Muscle of back (tissue), 3 donors: ENCODE measurements at regions not wholly inside any gene's neighbourhood (a gene's known extent, or its start where the extent isn't known, plus 50 kb on each side); places are given as distances from the start of the nearest gene placed in this dataset.
A peak's percentile ranks its signal among the peaks of the same experiment; 100 is the strongest.
"Not testable (repeated sequence)": the region's sequence is repeated elsewhere in the genome, so short reads cannot be mapped to it uniquely, and the experiment has no call there.

Experiments used
- DNase-seq, 3 donors: peaks; one replicate each; pipeline versions ENCODE4 v3.0.0 to v3.0.0-alpha.2; 2013

DNA sequence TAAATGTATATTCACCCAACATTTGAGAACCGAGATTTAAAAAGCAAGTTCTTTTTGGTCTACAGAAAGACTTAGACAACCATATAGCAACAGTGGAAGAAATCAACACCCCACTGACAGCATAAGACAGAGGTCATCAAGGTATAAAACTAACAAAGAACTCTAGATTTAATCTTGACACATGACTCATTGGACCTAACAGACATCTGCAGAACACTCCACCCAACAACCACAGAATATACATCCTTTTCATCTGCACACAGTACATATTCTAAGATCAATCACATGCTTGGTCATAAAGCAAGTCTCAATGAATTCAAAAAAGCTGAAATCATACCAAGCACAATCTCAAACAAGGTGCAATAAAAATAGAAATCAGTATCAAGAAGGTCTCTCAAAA is 65.8 kb downstream of the SPIN4 start:
- no peak for DNase-seq

DNA sequence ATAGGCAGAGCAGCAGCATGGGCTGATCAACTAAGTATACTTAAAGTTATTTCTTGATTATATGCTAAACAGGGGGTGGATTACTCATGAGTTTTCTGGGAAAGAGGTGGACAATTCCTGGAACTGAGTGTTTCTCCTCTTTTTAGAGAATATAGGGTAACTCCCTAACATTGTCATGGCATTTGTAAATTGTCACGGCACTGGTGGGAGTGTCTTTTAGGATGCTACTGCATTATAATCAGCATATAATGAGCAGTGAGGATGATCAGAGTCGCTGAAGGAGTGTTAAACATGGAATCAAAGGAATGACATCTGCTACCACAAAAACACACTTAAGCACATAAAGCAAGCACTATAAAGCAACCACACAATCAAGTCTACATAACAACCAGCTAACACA is 66.5 kb downstream of the SPIN4 start:
- no peak for DNase-seq

DNA sequence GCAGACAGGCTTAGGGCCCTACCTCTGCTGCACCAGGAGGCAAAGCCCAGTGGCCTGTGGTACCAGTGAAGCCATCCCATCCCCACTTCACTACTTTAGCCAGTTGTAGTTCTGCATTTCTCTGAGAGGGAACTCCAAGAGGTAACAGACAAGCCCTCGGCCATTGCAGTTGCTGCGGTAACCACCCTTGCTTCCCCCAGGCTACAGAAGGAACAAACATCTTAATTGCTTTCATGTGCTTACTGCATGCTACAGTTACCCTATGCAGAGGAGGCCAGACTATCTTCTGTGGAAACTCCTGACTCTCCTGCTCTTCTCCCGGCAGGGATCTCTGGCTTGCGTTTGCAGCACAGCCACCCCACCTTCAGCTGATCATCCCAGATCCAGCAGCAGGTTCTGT is 67.8 kb downstream of the SPIN4 start:
- DNase-seq: peak in 1 of 3 donors; percentile 5

DNA sequence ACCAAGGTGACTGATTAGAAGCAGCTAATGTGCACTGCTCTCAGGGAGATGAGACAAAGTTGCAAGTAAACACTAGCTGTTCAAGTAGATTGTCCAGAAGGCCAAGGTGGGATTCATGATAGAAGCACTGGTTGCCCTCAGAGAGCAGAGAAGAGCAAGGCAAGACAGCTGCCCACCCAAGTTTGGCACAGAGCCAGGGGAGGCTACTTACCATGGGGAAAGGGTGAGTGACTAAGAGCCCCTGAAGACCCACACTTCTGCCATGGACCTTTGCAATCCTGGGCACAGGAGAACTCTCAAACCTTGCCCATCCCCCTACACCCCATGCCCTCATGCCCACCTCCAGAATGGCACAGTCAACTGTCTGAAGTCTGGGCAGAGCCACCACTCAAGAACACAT is 68.3 kb downstream of the SPIN4 start:
- no peak for DNase-seq

DNA sequence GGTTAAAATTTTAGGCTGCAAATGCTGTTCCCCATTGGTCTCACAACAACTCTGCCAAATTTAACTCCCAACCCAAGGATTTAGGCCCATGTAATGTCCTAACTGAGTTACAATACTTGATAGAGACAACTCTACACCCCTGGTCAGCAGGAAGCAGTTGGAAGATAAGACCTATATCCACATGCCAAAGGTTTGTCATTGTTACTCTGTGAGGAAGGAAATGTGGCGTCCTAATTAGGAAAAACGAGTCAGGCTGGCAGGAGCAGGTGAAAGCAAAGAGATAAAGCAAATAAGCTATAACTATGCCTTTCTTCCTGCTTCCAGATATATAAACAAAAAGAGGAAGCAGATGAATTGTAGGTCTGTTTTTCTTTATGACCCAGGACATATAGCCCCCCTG is 69.1 kb downstream of the SPIN4 start:
- peak in 1 of 3 donors; percentile 31 for DNase-seq

DNA sequence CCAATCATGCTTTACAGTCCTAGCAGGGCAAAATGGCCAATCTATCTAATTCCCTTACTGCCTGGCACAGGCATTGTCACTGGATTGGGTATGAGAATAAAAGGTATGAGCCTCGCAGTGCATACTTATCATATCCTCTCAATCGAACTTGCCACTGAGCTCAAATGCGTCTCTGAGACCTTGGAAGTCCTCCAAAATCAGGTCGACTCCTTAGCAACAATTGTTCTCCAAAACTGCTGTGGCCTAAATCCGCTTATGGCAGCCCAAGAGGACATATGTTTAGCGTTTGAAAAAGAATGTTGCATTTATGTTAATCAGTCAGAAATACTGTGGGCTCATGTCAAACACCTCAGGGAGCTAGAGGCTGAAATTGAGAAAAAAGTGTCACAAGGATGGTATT is 69.7 kb downstream of the SPIN4 start:
- peak in 1 of 3 donors; percentile 18 for DNase-seq

DNA sequence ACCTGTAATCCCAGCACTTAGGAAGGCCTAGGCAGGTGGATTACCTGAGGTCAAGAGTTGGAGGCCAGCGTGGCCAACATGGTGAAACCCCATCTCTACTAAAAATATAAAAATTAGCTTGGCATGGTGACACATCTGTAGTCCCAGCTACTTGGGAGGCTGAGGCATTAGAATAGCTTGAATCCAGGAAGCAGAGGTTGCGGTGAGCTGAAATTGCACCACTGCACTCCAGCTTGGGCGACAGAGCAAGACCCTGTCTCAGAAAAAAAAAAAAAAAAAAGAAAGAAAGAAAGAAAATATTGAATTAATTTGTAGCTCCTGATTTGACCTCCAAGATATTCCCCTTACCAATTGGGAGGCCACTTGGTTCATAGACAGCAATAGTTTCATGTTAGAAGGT is 73.7 kb downstream of the SPIN4 start:
- not testable (repeated sequence) for DNase-seq

DNA sequence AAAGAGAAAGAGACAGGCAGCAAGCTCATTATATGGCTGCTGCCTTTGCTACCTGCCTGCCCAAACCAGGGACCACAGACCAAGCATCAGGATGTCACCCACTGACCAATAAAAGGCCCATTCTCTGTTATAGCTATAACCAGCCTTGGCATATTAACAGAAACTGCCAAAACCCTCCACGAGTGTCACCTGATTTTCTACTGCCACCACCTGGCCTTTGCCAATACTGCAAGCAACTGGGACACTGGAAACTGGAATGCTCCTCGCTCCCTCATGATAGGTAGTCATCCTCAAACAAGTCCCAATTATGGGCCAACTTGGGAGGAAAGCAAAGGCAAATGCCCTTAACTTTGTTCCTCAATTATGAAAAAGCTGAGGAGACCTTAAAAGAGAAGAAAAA is 76.0 kb downstream of the SPIN4 start:
- DNase-seq: no peak

DNA sequence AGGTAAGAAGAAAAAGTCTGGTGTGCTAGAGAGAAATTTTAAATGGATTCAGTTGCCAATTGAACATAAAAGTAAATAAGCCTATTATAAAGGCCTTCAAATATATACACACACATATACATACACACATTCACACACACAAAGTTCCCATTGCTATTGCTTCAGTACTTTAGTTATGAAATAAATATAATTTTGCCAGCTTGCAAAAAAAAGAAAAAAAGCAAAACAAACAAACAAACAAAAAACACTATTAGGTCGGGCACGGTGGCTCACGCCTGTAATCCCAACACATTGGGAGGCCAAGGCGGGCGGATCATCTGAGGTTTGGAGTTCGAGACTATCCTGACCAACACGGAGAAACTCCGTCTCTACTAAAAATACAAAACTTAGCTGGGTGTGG is 80.3 kb downstream of the SPIN4 start:
- no peak for DNase-seq

DNA sequence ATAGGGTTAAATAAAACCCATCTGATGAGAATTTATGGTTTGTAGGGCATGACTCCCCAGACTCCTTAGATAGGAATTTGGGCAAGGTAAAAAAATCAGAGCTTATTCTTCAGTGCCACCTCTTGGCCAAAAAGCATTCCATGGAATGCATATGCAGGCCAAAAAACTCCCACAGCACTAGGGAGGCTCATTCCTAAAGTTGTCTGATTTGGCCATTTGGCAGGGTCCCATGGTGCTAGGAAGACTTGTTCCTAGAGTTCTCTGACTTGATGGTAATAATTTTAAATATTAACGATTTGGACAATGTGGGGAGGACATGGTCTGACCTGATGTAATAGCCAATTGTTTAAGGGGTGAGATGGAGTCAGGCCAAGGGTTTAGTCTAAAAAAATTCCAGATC is 93.0 kb downstream of the SPIN4 start:
- no peak for DNase-seq

DNA sequence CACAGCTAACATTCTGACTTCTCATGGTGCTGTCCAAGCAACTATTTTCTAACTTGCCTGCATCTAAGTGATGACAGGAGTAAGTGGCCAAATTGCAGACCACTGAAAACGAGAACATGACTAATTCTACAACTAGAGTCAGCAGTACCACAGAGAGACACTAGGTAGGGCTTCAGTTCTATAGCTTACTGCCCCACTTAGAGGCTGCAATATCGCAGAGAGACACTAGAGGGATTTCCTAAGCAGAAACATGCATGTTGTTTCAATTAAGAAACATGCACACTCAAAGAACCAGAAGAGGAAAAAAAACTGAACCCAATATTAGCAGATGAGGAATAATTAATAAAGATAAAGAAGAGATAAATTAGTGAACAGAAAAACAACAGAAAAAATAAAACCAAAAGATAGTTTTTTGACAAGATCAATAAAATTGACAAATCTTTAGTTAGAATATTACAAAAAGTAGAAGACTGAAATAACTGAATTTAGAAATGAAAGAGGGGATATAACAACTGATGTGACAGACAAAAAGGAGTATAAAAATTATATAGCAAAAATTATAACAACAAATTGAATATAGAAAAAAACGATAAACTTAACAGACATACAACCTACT is 100.8 kb downstream of the SPIN4 start:
- peak; percentile 54 to 75 (median 75) for DNase-seq

DNA sequence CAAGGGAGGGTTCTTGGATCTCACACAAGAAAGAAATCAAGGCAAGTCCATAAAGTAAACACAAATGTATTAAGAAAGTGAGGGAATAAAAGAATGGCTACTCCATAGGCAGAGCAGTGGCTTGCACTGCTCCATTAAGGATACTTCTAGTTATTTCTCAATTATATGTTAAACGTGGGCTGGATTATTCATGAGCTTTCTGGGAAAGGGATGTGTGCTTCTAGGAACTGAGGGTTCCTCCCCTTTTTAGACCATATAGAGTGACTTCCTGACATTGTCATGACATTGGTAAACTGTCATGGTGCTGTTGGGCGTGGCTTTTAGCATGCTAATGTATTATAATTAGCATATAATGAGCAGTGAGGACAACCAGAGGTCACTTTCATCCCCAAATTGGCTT is 108.4 kb downstream of the SPIN4 start:
- not testable (repeated sequence) for DNase-seq

DNA sequence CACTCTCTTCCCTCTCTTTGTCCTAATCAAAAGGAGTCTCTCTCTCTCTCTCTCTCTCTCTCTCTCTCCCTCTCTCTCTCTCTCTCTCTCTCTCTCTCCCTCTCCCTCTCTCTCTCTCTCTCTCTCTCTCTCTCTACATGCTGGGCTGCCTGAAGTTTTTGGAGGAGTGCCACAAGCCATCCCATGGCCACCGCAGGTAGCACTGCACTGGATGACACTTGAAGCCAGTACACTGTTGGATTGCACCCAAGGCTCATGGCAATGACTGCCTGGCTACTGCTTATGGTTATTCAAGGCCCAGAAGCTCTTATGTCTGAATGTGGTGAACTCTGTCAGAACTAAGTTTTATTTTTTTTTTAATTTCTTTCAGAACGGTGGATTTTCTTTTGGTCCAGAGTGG is 115.2 kb downstream of the SPIN4 start:
- not testable (repeated sequence) for DNase-seq

DNA sequence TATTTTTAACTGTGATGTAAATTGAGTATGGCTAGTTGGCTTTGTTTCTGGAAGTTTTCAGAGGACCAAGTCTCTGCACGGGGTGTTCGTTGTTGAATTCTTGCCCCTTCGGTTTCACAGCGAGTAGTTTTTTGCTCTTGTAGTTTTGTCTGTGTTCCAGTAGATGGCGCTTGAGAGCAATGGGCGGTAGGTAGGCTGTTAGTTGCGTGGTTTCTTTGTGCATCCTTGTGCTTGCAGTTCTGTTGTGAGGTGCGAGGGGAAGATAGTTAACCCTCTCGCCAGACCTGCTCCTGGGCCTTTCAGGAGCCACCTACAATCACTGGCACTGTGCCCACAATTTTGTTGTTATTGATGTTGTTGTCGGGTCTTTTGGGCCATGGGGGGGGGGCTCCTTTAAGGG is 118.1 kb downstream of the SPIN4 start:
- DNase-seq: not testable (repeated sequence)

DNA sequence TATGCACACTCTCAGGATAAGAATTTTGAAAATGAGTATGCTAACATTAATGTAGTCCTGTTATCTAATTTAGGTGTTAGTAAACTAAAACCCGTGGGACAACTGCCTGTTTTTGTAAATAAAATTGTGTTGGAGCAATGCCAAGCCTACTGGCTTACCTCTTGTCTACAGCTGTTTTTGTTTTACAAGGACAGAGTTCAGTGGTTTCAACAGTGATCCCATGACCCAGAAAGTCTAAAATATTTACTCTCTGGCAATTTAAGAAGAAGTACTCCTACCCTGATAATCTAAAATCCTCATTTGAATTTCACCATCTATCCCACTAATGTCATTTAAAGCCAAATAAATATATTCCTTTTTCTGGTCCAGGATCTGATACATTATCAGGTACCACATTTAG is 132.9 kb downstream of the SPIN4 start:
- not testable (repeated sequence) for DNase-seq

DNA sequence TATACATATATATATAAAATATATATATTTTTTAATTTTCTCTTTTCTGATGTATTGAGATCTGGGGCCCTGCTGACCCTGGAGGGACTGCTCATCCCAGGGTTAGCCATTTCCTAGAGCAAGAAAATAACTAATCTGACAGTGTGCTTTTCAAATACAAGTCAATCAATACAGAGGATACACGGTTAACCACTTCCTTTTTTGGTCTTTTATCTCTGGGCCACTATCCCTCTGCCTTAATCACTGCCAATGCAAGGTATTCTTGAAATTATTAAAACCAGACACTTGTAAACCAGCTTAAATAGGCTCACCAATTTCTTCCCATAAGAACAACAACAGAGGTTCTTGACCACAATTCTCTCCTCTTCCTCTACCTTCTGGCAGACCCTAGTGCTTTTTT is 133.6 kb downstream of the SPIN4 start:
- not testable (repeated sequence) for DNase-seq

DNA sequence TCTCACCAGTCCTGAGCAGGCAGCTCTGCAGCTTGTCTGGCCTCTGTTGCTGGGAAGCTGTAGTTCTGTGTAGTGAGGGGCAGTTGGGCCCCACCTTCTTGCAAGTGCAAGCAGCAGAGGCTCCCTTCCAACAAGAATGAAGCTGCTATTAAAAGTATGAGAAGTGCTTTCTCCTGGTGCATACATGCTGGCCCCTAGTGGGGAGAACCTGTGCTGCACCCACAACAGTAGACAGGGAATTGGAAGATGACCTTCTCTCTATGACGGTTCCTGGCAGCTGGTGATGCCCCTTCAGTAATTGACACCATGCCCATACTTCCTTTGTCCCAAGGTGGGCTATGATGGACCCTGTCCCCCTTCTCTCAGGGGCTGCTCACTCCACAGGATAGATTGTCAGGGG is 141.5 kb downstream of the SPIN4 start:
- not testable (repeated sequence) for DNase-seq

DNA sequence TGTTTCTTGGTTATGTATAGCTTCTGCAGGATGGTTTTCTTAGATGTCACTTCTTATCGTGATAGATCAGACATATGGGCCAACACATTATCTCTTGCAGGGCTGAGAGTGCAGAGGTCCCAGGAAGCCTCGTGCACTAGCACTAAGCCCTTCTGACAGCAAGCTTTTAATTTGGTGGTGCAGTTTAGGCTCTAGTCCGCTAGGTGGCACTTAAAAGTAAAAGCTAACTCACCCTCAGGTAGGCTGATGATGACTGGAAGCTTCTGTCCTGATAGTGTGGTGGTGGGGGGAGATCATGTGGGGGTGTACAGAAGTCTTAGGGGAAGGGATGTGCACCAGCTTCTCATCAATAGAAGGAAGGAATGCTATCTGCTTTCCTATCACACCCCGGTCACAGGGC is 142.0 kb downstream of the SPIN4 start:
- not testable (repeated sequence) for DNase-seq

DNA sequence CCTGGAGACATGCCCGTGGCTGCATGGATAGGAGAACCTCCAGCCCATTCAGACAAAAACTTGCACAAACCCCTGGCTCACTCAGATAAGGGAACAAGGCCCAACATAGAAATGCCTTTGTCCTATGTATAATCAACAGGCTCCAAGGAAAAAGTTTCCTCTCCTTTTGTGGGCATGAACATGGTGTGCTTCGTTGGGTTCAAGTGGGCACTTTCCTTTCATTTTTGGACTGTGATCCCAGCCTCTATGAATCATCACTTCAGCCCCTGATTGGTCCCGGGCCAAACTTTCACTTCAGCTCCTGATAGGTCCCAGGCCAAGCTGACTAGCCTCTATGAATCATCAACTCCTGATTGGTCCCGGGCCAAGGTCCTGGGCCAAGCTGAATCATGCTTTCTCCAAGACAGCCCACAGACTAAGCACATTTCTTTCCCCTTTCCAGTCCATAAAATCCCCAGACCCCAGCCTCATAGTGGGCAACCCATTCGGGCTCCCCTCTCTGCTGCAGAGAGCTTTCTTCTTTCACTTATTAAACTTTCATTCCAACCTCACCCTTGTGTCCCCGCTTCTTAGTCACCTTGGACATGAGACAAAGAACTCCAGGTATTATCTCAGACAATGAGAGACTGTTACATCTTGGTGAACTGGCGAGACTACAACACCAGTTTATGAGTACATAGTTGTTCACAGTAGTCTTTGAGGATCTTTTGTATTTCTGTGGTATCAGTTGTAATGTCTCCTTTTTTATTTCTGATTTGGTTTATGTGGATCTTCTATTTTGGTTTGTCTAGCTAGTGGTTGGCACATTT is 146.7 kb downstream of the SPIN4 start:
- DNase-seq: not testable (repeated sequence)

DNA sequence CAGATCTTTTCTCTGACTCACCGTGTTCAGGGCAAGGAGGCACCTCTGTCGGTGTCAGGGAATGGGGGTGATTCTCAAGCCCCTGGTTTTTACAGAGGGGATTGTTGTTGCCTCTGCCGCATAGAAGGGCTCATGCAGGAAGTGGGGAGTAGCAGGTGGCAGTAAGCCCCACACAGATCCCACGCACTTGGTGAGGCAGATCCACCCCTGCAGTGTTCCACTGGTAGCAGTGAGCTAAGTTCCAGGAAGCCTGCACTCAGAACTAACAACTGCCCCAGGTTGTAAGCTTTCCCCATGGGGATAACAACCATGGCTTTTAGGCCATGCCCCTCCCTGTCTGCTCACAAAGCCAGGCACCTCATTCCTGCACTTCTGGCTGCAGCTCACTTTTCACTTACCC is 149.1 kb downstream of the SPIN4 start:
- not testable (repeated sequence) for DNase-seq

DNA sequence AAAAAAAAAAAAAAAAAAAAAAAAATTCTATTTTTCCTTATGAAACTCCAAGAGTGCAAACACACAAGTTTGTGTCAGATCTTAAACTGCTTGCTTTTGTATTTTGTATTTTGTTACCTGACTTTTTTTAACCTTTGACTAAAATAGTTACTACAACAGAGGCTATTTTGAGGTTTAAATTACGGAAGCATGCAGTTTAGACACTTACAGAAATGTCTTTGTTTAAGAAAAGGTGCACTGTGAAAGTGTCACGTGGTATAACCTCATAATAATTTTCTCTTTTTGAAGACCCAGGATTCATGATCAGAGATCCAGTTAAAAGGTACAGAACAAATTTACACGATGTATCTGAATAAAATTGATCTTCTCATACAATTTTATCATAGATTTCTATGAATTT is 152.4 kb downstream of the SPIN4 start:
- not testable (repeated sequence) for DNase-seq

DNA sequence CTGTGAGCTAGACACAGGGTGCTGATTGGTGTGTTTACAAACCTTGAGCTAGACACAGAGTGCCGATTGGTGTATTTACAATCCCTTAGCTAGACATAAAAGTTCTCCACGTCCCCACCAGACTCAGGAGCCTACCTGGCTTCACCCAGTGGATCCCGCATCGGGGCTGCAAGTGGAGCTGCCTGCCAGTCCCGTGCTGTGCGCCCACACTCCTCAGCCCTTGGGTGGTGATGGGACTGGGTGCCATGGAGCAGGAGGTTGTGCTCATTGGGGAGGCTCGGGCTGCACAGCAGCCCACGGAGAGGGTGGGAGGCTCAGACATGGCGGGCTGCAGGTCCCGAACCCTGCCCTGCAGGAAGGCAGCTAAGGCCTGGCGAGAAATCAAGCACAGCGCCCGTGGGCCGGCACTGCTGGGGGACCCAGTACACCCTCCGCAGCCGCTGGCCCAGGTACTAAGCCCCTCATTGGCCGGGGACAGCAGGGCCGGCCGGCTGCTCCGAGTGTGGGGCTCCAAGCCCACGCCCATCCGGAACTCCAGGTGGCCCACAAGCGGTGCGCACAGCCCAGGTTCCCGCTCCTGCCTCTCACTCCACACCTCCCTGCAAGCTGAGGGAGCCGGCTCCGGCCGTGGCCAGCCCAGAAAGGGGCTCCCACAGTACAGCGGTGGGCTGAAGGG is 158.6 kb downstream of the SPIN4 start:
- not testable (repeated sequence) for DNase-seq

DNA sequence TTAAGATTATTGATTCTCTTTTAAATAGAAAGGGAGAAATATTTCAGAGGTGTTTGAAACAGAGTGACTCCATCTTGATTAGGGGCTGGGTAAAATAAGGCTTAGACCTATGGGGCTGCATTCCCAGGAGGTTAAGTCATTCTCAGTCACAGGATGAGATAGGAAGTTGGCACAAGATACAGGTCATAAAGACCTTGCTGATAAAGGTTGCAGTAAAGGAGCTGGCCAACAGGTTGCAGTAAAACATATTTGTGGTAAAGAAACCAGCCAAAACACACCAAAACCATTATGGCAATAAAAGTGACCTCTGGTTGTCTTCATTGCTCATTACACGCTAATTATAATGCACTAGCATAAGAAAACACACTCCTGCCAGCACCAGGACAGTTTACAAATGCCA is 165.0 kb downstream of the SPIN4 start:
- no peak for DNase-seq
